GM12865 (cell line): ENCODE measurements at regions not wholly inside any gene's neighbourhood (a gene's known extent, or its start where the extent isn't known, plus 50 kb on each side); places are given as distances from the start of the nearest gene placed in this dataset.

ENCODE experiments used
- DNase-seq: peaks from one replicate; pipeline ENCODE4 v3.0.0; 2010; ENCODE audit warnings: low read depth
- H3K4me3 ChIP-seq: 2 replicates; pipeline ENCODE4 v1.5.1; 2011; ENCODE audit warnings: mild to moderate bottlenecking, low read depth, low read length, control low read depth
- CTCF ChIP-seq: IDR thresholded peaks from 2 replicates; pipeline ENCODE4 v1.5.1; 2011; ENCODE audit warnings: low read length, control low read depth, low read depth, inconsistent platforms; ENCODE audit not compliant: insufficient read depth; ENCODE audit errors: missing control alignments

- no peak for TF ChIP-seq CTCF
- H3K4me3 ChIP-seq, result no peak overlapping the region
- DNase-seq, result no peak
Observed at GRCh38 chr4:1535926-1536578, 129.8 kb upstream of the NKX1-1 start.

GRCh38 chr4:1534876-1535526 lies 128.8 kb upstream of the NKX1-1 start:
- TF ChIP-seq CTCF, result no peak
- no peak overlapping the region for H3K4me3 ChIP-seq
- DNase-seq, result no peak

- DNase-seq, result no peak
- H3K4me3 ChIP-seq, result no peak overlapping the region
- no peak for TF ChIP-seq CTCF
Observed at GRCh38 chr4:1534095-1534872, 128.0 kb upstream of the NKX1-1 start.

GRCh38 chr4:1533501-1534064 lies 127.3 kb upstream of the NKX1-1 start:
- no peak for TF ChIP-seq CTCF
- H3K4me3 ChIP-seq, result no peak overlapping the region
- no peak for DNase-seq

GRCh38 chr4:1532549-1533395 lies 126.5 kb upstream of the NKX1-1 start:
- TF ChIP-seq CTCF, result no peak
- H3K4me3 ChIP-seq, result no peak overlapping the region
- DNase-seq, result no peak

- DNase-seq, result no peak
- no peak for TF ChIP-seq CTCF
- H3K4me3 ChIP-seq, result no peak overlapping the region
Observed at GRCh38 chr4:1531683-1532548, 125.7 kb upstream of the NKX1-1 start.
